ENCODE measurements at regions not wholly inside any gene's neighbourhood (a gene's known extent, or its start where the extent isn't known, plus 50 kb on each side); places are given as distances from the start of the nearest gene placed in this dataset.
A peak's percentile ranks its signal among the peaks of the same experiment; 100 is the strongest.

DNA sequence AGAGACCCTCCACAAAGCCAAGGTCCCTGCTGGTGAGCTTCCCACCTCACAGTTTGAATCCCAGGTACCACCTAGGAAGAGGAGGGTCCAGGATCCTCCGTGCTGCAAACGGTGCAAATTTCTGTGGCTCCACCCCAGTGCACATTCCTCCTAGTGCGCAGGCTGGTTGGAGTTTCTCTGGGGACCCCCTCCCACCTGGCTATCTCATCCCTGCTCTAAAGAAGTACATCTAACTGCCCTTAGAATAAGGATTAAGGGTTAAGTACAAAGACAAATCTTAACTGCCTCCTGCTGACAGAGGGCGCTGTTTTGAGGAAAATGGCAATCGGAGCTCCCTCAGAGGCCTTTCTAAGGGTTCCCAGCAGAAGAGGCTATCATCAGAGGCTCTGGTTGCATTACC is 109.6 kb upstream of the FSIP2 start:
- TF ChIP-seq POLR2A (IDR thresholded peaks at IDR 0.05), result no peak
- TF ChIP-seq CTCF (IDR thresholded peaks at IDR 0.05), result peak in 1 of 6 experiments; percentile 5
- intact Hi-C loops (cut with DNase I), result no loop called here
- Histone ChIP-seq H3K27me3 (no peaks in the 10 kb centered on the region), H3K9me3 (no peaks in the 10 kb centered on the region), H3K27ac (no peak overlapping the region), H3K4me1 (no peaks in the 10 kb centered on the region), H3K4me3 (no peak overlapping the region), H3K36me3 (no peaks in the 10 kb centered on the region)
- 24 to 27% methylated on average over 5 of the region's 5 CpGs for WGBS, 2 donors
- DNase-seq, result no peak

DNA sequence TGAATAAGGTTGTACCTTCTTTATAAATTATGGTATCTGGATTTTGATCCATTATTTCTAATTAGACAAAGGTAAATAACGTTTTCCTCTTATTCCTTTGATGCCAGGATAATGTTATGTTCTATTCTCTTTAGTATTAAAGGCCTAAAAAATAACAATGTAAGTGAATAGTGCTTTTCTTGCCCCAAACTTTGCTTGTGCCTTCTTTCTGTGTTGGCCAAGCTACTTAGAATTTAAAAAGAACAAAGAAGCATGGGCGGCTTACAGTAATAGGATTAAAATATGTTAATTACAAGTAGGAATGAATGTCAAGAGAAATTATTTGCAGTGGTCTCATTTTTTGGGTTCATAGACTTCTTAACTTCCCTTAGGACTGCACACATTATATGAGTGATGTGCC is 105.0 kb upstream of the FSIP2 start:
- no peak for TF ChIP-seq POLR2A (IDR thresholded peaks at IDR 0.05)
- no peak for TF ChIP-seq CTCF (IDR thresholded peaks at IDR 0.05)
- no peak overlapping the region for H3K27ac ChIP-seq
- H3K4me1 ChIP-seq, result no peaks in the 10 kb centered on the region
- H3K36me3 ChIP-seq, result no peaks in the 10 kb centered on the region
- intact Hi-C loops (cut with DNase I), result no loop called here
- no peaks in the 10 kb centered on the region for H3K27me3 ChIP-seq
- WGBS, 2 donors, result 55 to 56% methylated on average over 2 of the region's 2 CpGs
- no peak for DNase-seq
- no peak overlapping the region for H3K4me3 ChIP-seq
- no peaks in the 10 kb centered on the region for H3K9me3 ChIP-seq

DNA sequence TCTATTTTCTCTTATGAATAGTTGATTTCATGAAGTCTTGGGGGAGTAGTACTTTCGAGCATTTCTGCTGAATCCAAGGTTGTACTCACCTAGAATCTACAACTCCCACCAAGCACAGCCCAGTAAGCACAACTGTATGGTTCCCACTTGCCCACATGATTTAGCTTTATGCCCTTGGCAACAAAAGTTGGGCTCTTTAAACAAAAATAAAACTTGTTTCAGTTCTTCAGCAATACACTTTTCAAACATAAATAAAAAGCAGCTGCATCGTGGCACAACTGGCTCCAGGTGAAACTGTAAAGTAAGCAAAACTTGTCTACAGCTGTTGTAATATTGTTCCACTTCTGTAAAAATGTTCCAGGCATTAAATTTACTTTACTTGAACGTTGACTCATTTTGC is 99.8 kb upstream of the FSIP2 start:
- Histone ChIP-seq H3K27me3 (no peaks in the 10 kb centered on the region), H3K27ac (no peak overlapping the region), H3K36me3 (no peaks in the 10 kb centered on the region), H3K4me1 (no peaks in the 10 kb centered on the region), H3K9me3 (no peaks in the 10 kb centered on the region), H3K4me3 (no peak overlapping the region)
- DNase-seq, result no peak
- no peak for TF ChIP-seq CTCF (IDR thresholded peaks at IDR 0.05)
- TF ChIP-seq POLR2A (IDR thresholded peaks at IDR 0.05), result no peak
- intact Hi-C loops (cut with DNase I), result no loop called here
- 25 to 35% methylated on average over 3 of the region's 3 CpGs for WGBS, 2 donors

GRCh38 chr2:185640588-185640987 is 98.0 kb upstream of the FSIP2 start:
- TF ChIP-seq CTCF (IDR thresholded peaks at IDR 0.05), result no peak
- TF ChIP-seq POLR2A (IDR thresholded peaks at IDR 0.05), result no peak
- no peak for DNase-seq
- intact Hi-C loops (cut with DNase I), result no loop called here
- Histone ChIP-seq H3K9me3 (no peaks in the 10 kb centered on the region), H3K27ac (no peak overlapping the region), H3K27me3 (no peaks in the 10 kb centered on the region), H3K4me3 (no peak overlapping the region), H3K4me1 (no peaks in the 10 kb centered on the region), H3K36me3 (no peaks in the 10 kb centered on the region)
- WGBS, 2 donors, result 63 to 79% methylated on average over 1 of the region's 1 CpG

DNA sequence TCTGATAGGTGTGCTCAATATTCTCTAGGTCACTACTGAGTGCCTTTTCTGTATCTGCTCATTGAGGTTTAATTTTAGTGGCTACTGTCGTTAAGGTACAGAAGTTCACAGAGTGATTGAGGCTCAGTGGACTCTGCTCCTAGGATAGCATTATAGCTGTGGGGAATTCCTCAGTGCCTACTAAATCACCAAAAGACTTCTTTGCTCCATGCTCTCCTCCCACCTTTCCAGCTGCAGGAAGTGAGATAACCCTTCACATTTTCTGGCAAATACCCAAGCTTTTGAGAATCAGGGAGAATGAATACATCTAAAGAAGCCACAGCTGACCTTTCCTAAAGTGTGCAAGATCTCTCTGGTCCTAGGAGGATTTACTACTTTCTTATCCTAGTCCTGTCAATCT is 95.2 kb upstream of the FSIP2 start:
- WGBS, 2 donors, result 64 to 73% methylated on average over 1 of the region's 1 CpG
- H3K36me3 ChIP-seq, result no peaks in the 10 kb centered on the region
- H3K9me3 ChIP-seq, result no peaks in the 10 kb centered on the region
- H3K4me3 ChIP-seq, result no peak overlapping the region
- TF ChIP-seq CTCF (IDR thresholded peaks at IDR 0.05), result no peak
- TF ChIP-seq POLR2A (IDR thresholded peaks at IDR 0.05), result no peak
- H3K4me1 ChIP-seq, result no peaks in the 10 kb centered on the region
- no peaks in the 10 kb centered on the region for H3K27me3 ChIP-seq
- no peak overlapping the region for H3K27ac ChIP-seq
- no peak for DNase-seq
- intact Hi-C loops (cut with DNase I), result no loop called here

Data from esophagus squamous epithelium (tissue), 5 donors.